Loucy (cell line): ENCODE measurements at regions not wholly inside any gene's neighbourhood (a gene's known extent, or its start where the extent isn't known, plus 50 kb on each side); places are given as distances from the start of the nearest gene placed in this dataset.

Experiments used
- EZH2phosphoT487 ChIP-seq: fragments of 200-600 bp; IDR thresholded peaks from 2 replicates; pipeline ENCODE4 v1.6.1; 2018; ENCODE audit warnings: antibody characterized with exemption, mild to moderate bottlenecking, moderate library complexity, borderline replicate concordance
- TF ChIP-seq, protein P1 (sequence below): fragments of 200-600 bp; sonication (generic); conservative IDR thresholded peaks from 2 replicates; pipeline ENCODE4 v1.5.1; 2014; ENCODE audit warnings: mild to moderate bottlenecking, antibody characterized with exemption, low read length

DNA sequence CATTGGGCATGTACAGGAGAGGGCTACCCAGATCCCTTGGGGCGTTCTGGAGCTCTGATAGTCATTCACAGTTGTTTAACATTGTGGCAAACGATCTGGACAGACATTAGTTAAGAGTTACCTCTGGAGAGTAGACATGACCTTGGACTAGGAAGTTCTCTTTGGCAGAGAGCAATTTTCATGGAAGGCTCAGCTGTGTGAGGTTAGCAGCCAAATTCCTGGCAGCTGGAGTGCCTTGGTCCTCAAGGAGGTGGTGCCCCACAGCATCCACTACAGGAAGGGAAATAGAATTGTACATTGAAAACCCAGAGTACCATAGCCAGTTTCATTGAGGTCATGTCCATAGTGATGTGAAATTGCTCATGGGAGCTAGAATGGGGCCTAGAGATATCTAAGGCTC lies 82.8 kb downstream of the BLID start:
- TF ChIP-seq, protein P1, sequence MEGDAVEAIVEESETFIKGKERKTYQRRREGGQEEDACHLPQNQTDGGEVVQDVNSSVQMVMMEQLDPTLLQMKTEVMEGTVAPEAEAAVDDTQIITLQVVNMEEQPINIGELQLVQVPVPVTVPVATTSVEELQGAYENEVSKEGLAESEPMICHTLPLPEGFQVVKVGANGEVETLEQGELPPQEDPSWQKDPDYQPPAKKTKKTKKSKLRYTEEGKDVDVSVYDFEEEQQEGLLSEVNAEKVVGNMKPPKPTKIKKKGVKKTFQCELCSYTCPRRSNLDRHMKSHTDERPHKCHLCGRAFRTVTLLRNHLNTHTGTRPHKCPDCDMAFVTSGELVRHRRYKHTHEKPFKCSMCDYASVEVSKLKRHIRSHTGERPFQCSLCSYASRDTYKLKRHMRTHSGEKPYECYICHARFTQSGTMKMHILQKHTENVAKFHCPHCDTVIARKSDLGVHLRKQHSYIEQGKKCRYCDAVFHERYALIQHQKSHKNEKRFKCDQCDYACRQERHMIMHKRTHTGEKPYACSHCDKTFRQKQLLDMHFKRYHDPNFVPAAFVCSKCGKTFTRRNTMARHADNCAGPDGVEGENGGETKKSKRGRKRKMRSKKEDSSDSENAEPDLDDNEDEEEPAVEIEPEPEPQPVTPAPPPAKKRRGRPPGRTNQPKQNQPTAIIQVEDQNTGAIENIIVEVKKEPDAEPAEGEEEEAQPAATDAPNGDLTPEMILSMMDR = no peak
- no peak for TF ChIP-seq EZH2phosphoT487
